NOMO-1 treated with DMSO at 0.1 percent for 48 hours (cell line): ENCODE measurements at regions not wholly inside any gene's neighbourhood (a gene's known extent, or its start where the extent isn't known, plus 50 kb on each side); places are given as distances from the start of the nearest gene placed in this dataset.
A peak's percentile ranks its signal among the peaks of the same experiment; 100 is the strongest.
"Not testable (repeated sequence)": the region's sequence is repeated elsewhere in the genome, so short reads cannot be mapped to it uniquely, and the experiment has no call there.

ENCODE experiments used
- DNase-seq: peaks from one replicate; lab custom pipeline; 2025; ENCODE audit not compliant: unreplicated experiment; lab: John Stamatoyannopoulos, UW

DNA sequence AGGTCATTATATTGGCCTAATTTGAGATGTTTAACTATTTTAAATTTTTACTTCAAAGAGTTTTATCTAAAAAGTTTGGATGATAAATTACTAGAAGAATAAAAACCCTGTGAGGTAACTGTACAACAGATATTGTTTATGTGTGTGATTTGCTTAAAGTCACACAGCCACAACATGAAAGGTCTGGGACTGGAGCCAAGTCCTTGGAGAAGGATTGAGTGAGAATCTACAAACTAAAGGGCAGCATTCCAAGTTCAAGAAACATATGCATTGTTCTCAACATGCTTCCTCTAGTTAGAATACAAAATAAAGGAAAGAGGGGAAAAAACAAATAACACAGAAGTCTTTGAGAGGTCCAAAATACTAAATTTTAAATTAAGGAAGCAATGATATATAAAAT, 131.5 kb upstream of the MON1B start:
- no peak for DNase-seq

GRCh38 chr16:77060614-77061013, 130.4 kb upstream of the MON1B start:
- DNase-seq, result no peak

- peak; percentile 30 for DNase-seq
Measured at GRCh38 chr16:77062878-77063675, 127.9 kb upstream of the MON1B start.

GRCh38 chr16:77063676-77064016, 127.3 kb upstream of the MON1B start:
- DNase-seq, result no peak

- no peak for DNase-seq
Measured at GRCh38 chr16:77064037-77064436, 127.0 kb upstream of the MON1B start.

GRCh38 chr16:77066896-77067496, 124.0 kb upstream of the MON1B start:
- no peak for DNase-seq

- DNase-seq, result no peak
Measured at GRCh38 chr16:77067900-77068299, 123.1 kb upstream of the MON1B start.

DNA sequence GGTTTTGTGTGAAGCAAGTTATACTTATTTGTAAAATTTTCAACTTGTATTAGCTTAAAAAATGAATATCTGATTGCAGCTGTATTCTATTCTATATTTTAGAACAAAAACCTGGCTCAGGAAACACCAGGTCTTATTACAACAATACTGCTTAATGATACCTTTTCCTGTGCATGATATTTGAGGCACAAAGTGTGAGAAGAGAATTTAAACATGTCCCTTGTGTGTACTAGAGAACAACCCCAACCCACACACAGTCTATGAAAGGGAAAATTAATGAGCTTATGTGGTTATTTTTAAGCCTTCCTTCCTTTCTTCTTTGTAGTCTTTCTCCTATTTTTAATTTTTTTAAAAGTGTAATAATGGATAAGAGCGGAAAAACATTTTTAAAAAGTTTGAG, 122.6 kb upstream of the MON1B start:
- no peak for DNase-seq

DNA sequence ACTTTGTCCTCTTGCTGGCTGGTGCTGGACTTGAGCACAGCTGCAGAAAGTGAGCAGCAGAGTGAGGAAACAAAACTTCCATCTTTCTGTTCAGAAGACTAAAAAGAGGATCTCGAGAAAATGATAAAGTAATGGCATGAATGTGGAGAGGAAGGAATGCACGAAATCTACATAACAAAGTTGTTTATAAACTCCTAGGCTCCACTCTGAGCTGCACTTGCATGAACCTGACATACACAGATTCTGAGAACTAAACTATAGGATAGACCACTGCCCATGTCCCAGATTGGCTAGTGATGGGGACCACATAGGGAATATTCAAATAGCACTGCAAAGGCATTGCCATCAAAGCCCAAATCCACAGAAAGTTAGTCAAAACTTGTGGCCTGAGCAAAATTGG, 121.1 kb upstream of the MON1B start:
- no peak for DNase-seq

DNA sequence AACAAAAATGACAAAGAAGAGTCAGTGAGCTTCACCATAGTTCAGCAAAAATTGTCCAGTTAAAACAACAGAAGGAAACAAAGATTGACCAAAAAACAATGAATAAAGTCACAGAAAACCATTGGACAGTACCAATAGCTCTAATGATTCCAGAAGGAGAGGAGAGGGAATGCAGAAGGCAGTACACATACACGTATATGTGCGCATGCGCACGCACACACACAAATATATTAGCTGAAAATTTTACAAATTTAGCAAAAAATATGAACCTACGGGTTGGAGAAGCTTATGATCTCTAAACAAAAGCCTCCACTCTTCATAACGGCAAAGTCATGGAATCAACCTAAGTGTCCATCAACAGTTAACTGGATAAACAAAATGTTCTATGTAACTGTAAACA, 120.3 kb upstream of the MON1B start:
- DNase-seq, result no peak

- DNase-seq, result no peak
Measured at GRCh38 chr16:77076839-77077238, 114.2 kb upstream of the MON1B start.

- no peak for DNase-seq
Measured at GRCh38 chr16:77077256-77077922, 113.6 kb upstream of the MON1B start.

DNA sequence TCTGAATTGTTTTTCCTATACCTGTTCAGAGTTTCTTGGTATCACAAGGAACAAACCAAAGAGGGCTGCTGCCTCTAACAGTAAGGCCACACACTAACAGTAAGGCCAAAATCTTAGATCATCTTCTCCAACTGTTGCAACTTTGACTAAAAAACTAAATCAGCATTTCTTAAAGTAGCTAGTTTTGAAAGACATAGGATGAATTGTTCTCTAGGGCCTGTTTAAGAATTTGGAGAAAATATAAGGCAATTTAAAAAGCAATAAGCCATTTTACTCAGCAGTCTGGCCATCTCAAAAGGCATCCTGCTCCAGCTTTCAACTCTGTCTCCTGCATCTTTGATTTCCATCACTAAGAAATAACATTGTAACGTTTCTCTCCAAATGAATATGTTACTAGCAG, 105.0 kb upstream of the MON1B start:
- no peak for DNase-seq

GRCh38 chr16:77090062-77090461, 100.9 kb upstream of the MON1B start:
- DNase-seq, result no peak

DNA sequence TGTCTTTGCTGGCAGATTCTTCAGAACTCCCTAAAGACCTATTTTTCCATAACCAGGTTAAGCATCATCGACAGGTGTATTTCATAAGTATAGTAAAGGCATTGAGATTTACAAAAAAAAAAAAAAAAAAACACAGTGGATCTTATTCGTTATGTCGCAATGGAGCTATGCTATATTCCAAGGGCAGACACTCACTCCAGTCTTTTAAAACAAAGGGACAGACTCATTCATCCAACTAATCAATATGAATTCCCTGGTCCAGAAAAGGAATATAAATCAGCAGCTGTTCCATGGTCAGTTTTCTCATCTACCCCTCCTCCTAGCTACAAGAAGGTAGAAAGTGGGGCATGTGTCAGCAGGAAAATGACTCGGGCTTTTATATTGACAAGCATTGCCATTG, 97.7 kb upstream of the MON1B start:
- no peak for DNase-seq

DNA sequence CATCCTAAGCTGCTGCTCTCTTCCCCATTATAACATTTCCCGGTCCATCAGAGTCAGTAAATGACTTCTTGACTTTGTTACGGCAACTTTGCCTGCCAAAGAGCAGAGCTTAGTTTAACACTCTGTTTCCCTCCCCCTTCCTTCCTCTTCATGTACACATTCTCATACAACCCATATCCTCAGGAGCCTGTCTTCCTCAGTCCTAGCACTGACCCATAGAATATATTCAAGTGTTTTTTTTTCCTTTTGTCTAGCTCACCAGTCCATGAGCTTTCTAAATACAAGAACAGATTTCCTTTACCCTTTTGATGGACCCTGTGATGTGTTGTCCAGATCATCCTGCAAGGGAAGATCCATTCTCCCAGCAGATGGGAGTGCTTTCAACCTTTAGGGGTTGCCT, 97.0 kb upstream of the MON1B start:
- no peak for DNase-seq

- DNase-seq, result peak; percentile 97
Measured at GRCh38 chr16:77111056-77111565, 79.9 kb upstream of the MON1B start.

- no peak for DNase-seq
Measured at GRCh38 chr16:77112746-77113145, 78.2 kb upstream of the MON1B start.

GRCh38 chr16:77113835-77114234, 77.2 kb upstream of the MON1B start:
- DNase-seq, result no peak

- DNase-seq, result not testable (repeated sequence)
Measured at GRCh38 chr16:77114361-77114760, 76.6 kb upstream of the MON1B start.

GRCh38 chr16:77116856-77117255, 74.1 kb upstream of the MON1B start:
- DNase-seq, result no peak

GRCh38 chr16:77117707-77118106, 73.3 kb upstream of the MON1B start:
- no peak for DNase-seq
